ENCODE measurements at regions not wholly inside any gene's neighbourhood (a gene's known extent, or its start where the extent isn't known, plus 50 kb on each side); places are given as distances from the start of the nearest gene placed in this dataset.

DNA sequence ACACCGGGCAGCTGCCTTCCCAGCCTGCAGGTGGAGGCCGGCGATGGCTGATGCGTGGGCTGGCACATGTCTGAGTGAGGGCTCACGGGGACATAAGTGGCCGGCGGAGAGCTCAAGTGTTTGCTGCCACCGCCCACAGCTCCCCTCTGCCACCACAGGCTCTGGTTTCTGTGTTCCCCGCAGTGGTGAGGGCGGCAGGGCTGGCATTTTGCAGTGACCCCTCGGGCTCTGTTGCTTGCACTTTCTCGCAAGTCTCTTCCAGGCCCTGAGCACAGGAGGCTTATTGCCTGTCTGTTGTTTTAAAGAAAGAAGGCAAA is 271.0 kb upstream of the RTL1 start:
- Histone ChIP-seq H3F3A (replicated peaks; ENCODE audit: insufficient read depth) (no peaks in the 10 kb centered on the region), H3K9me2 (no peaks in the 10 kb centered on the region), H3K4me2 (no peak overlapping the region), H3K79me2 (ENCODE audit: insufficient read depth) (no peaks in the 10 kb centered on the region), H3K27ac (ENCODE audit: low read depth in 2 of 2, low read length in 1 of 2) (peak overlapping the region in 1 of 2 experiments; percentile 92; a peak in 1 of 4 replicates), H3K36me3 (replicated peaks in 1 of 2; ENCODE audit: control insufficient read depth in 1 of 2, insufficient read depth in 2 of 2, low read length in 1 of 2) (no peaks in the 10 kb centered on the region), H3K4me1 (ENCODE audit: control insufficient read depth in 1 of 2, insufficient read depth in 2 of 2, low read depth in 1 of 2, low read length in 1 of 2) (peaks cover 0 to 47% of the 10 kb centered on the region in 2 experiments; a peak in 1 of 4 replicates), H3K9me3 (no peaks in the 10 kb centered on the region), H2AFZ (ENCODE audit: low read depth) (no peak overlapping the region), H3K9ac (no peak overlapping the region), H3K27me3 (ENCODE audit: insufficient read depth) (no peaks in the 10 kb centered on the region), H3K4me3 (ENCODE audit: low read depth in 2 of 2, low read length in 1 of 2) (no peak overlapping the region), H4K20me1 (ENCODE audit: insufficient read depth) (no peaks in the 10 kb centered on the region)
- TF ChIP-seq FOXJ3 (CRISPR knock-in tag; IDR thresholded peaks at IDR 0.05) (no peak), MXI1 (IDR thresholded peaks at IDR 0.05; ENCODE audit: low read depth, low read length) (no peak), MEF2A (IDR thresholded peaks at IDR 0.05; ENCODE audit: borderline replicate concordance, low read depth) (no peak), EZH2phosphoT487 (IDR thresholded peaks at IDR 0.05; ENCODE audit: borderline replicate concordance, low read depth) (no peak), JUND (IDR thresholded peaks at IDR 0.05) (no peak), RFX5 (IDR thresholded peaks at IDR 0.05; ENCODE audit: low read length) (no peak), FOSL2 (IDR thresholded peaks at IDR 0.05; ENCODE audit: borderline replicate concordance, low read depth) (no peak), FOXM1 (IDR thresholded peaks at IDR 0.05; ENCODE audit: low read depth) (no peak)
- TF ChIP-seq, protein P1, sequence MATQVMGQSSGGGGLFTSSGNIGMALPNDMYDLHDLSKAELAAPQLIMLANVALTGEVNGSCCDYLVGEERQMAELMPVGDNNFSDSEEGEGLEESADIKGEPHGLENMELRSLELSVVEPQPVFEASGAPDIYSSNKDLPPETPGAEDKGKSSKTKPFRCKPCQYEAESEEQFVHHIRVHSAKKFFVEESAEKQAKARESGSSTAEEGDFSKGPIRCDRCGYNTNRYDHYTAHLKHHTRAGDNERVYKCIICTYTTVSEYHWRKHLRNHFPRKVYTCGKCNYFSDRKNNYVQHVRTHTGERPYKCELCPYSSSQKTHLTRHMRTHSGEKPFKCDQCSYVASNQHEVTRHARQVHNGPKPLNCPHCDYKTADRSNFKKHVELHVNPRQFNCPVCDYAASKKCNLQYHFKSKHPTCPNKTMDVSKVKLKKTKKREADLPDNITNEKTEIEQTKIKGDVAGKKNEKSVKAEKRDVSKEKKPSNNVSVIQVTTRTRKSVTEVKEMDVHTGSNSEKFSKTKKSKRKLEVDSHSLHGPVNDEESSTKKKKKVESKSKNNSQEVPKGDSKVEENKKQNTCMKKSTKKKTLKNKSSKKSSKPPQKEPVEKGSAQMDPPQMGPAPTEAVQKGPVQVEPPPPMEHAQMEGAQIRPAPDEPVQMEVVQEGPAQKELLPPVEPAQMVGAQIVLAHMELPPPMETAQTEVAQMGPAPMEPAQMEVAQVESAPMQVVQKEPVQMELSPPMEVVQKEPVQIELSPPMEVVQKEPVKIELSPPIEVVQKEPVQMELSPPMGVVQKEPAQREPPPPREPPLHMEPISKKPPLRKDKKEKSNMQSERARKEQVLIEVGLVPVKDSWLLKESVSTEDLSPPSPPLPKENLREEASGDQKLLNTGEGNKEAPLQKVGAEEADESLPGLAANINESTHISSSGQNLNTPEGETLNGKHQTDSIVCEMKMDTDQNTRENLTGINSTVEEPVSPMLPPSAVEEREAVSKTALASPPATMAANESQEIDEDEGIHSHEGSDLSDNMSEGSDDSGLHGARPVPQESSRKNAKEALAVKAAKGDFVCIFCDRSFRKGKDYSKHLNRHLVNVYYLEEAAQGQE (IDR thresholded peaks at IDR 0.05; ENCODE audit: low read depth, low read length) = no peak
- ChIA-PET POLR2A (no interaction called here), CTCF (interaction anchor here (1.1 kb wide), 1 partner anchor 14 kb away, joined by 4 read pairs; no protein-coding TSS in a partner anchor)
- peak; percentile 24 for DNase-seq
- WGBS (ENCODE audit: low lambda C conversion rate) = 64% methylated on average over 12 of the region's 12 CpGs

- Histone ChIP-seq H3K9ac (no peak overlapping the region), H4K20me1 (ENCODE audit: insufficient read depth) (no peaks in the 10 kb centered on the region), H3K4me2 (no peak overlapping the region), H3K9me2 (no peaks in the 10 kb centered on the region), H3K4me1 (ENCODE audit: control insufficient read depth in 1 of 2, insufficient read depth in 2 of 2, low read depth in 1 of 2, low read length in 1 of 2) (peaks cover 0 to 47% of the 10 kb centered on the region in 2 experiments; a peak in 1 of 4 replicates), H3K27me3 (ENCODE audit: insufficient read depth) (no peaks in the 10 kb centered on the region), H3K36me3 (replicated peaks in 1 of 2; ENCODE audit: control insufficient read depth in 1 of 2, insufficient read depth in 2 of 2, low read length in 1 of 2) (no peaks in the 10 kb centered on the region), H3F3A (replicated peaks; ENCODE audit: insufficient read depth) (no peaks in the 10 kb centered on the region), H3K4me3 (ENCODE audit: low read depth in 2 of 2, low read length in 1 of 2) (no peak overlapping the region), H2AFZ (ENCODE audit: low read depth) (no peak overlapping the region), H3K79me2 (ENCODE audit: insufficient read depth) (no peaks in the 10 kb centered on the region), H3K9me3 (no peaks in the 10 kb centered on the region), H3K27ac (ENCODE audit: low read depth in 2 of 2, low read length in 1 of 2) (peak overlapping the region in 1 of 2 experiments; percentile 92; a peak in 1 of 4 replicates)
- TF ChIP-seq FOXJ3 (CRISPR knock-in tag; IDR thresholded peaks at IDR 0.05) = no peak
- no peak for TF ChIP-seq NRF1 (IDR thresholded peaks at IDR 0.05; ENCODE audit: low read depth, low read length)
- TF ChIP-seq FOSL2 (IDR thresholded peaks at IDR 0.05; ENCODE audit: borderline replicate concordance, low read depth) = no peak
- TF ChIP-seq MXI1 (IDR thresholded peaks at IDR 0.05; ENCODE audit: low read depth, low read length) = no peak
- POLR2A ChIA-PET = no interaction called here
- 49% methylated on average over 4 of the region's 9 CpGs for WGBS (ENCODE audit: low lambda C conversion rate)
- CTCF ChIA-PET = interaction anchor here (1.1 kb wide), 1 partner anchor 14 kb away, joined by 4 read pairs; no protein-coding TSS in a partner anchor
- peak; percentile 14 for DNase-seq
These were observed 271.6 kb upstream of the RTL1 start for GRCh38 chr14:101174980-101175606.

Data from SK-N-SH (cell line).